ENCODE measurements at regions not wholly inside any gene's neighbourhood (a gene's known extent, or its start where the extent isn't known, plus 50 kb on each side); places are given as distances from the start of the nearest gene placed in this dataset.

DNA sequence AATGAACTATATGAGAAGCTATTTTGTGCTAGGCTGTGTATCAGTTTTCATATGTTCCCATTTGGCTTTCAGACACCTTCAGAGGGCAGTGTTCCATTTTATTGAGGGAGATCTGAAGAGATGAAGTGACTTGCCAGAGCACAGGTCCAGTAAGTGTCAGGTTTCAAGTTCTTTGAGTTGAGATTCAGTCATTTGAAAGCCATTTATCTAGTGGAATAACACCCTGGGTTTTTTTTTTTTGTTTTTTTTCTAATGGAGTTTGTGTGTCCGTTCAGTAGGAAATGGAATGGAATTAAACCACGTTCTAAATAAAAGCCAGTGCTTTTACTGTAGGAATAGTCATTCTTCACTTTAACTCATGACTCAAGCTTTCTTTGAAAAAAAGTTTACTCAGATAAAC lies 652.9 kb upstream of the USP24 start:
- TF ChIP-seq, protein P1, sequence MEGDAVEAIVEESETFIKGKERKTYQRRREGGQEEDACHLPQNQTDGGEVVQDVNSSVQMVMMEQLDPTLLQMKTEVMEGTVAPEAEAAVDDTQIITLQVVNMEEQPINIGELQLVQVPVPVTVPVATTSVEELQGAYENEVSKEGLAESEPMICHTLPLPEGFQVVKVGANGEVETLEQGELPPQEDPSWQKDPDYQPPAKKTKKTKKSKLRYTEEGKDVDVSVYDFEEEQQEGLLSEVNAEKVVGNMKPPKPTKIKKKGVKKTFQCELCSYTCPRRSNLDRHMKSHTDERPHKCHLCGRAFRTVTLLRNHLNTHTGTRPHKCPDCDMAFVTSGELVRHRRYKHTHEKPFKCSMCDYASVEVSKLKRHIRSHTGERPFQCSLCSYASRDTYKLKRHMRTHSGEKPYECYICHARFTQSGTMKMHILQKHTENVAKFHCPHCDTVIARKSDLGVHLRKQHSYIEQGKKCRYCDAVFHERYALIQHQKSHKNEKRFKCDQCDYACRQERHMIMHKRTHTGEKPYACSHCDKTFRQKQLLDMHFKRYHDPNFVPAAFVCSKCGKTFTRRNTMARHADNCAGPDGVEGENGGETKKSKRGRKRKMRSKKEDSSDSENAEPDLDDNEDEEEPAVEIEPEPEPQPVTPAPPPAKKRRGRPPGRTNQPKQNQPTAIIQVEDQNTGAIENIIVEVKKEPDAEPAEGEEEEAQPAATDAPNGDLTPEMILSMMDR (IDR thresholded peaks at IDR 0.05; ENCODE audit: insufficient read depth, low read length): no peak
- no peak for TF ChIP-seq POLR2AphosphoS5 (IDR thresholded peaks at IDR 0.05; ENCODE audit: low read depth)
- TF ChIP-seq GABPA (IDR thresholded peaks at IDR 0.05; ENCODE audit: low read depth): no peak
- no peak for TF ChIP-seq SPI1 (IDR thresholded peaks at IDR 0.05; ENCODE audit: borderline replicate concordance, low read depth)
